ENCODE measurements at regions not wholly inside any gene's neighbourhood (a gene's known extent, or its start where the extent isn't known, plus 50 kb on each side); places are given as distances from the start of the nearest gene placed in this dataset.

GRCh38 chr10:121058082-121058481 lies 206.9 kb downstream of the WDR11 start:
- no peak overlapping the region for H3K27ac ChIP-seq (ENCODE audit: low read length)
- no peaks in the 10 kb centered on the region for H3K27me3 ChIP-seq (ENCODE audit: insufficient read depth, low read depth, low read length)
- no peaks in the 10 kb centered on the region for H3K9me2 ChIP-seq (ENCODE audit: insufficient read depth, low read length)
- H3K4me2 ChIP-seq (ENCODE audit: low read length): no peak overlapping the region
- TF ChIP-seq SMC3 (conservative IDR thresholded peaks at IDR 0.05; ENCODE audit: poor library complexity): no peak
- TF ChIP-seq RAD21 (conservative IDR thresholded peaks at IDR 0.05): no peak
- TF ChIP-seq REST (IDR thresholded peaks at IDR 0.05; ENCODE audit: borderline replicate concordance): no peak
- TF ChIP-seq MXI1 (conservative IDR thresholded peaks at IDR 0.05; ENCODE audit: poor library complexity, severe bottlenecking): no peak
- no peak for TF ChIP-seq CTCF (IDR thresholded peaks at IDR 0.05; ENCODE audit: poor library complexity, severe bottlenecking)
- TF ChIP-seq POLR2AphosphoS5 (IDR thresholded peaks at IDR 0.05): no peak
- TF ChIP-seq EZH2 (IDR thresholded peaks at IDR 0.05; ENCODE audit: borderline replicate concordance, insufficient read depth, low read length, poor library complexity, severe bottlenecking): no peak
- no peak for TF ChIP-seq TAF1 (IDR thresholded peaks at IDR 0.05; ENCODE audit: low read depth)
- no peak overlapping the region for H2AFZ ChIP-seq (ENCODE audit: low read depth, low read length)
- H3K9ac ChIP-seq (ENCODE audit: low read length): no peak overlapping the region
- no peaks in the 10 kb centered on the region for H3K36me3 ChIP-seq (ENCODE audit: insufficient read depth, low read length)
- H4K20me1 ChIP-seq (ENCODE audit: insufficient read depth): no peaks in the 10 kb centered on the region
- H3K9me3 ChIP-seq (ENCODE audit: low read length): no peaks in the 10 kb centered on the region
- H3F3A ChIP-seq (ENCODE audit: insufficient read depth, low read length, poor library complexity, severe bottlenecking): no peaks in the 10 kb centered on the region
- H3K4me3 ChIP-seq (ENCODE audit: low read length): no peak overlapping the region
- H3K79me2 ChIP-seq (replicated peaks; ENCODE audit: insufficient read depth, low read length): no peaks in the 10 kb centered on the region

GRCh38 chr10:121059351-121059750 lies 208.2 kb downstream of the WDR11 start:
- no peaks in the 10 kb centered on the region for H3K79me2 ChIP-seq (replicated peaks; ENCODE audit: insufficient read depth, low read length)
- H3K27me3 ChIP-seq (ENCODE audit: insufficient read depth, low read depth, low read length): no peaks in the 10 kb centered on the region
- TF ChIP-seq SMC3 (conservative IDR thresholded peaks at IDR 0.05; ENCODE audit: poor library complexity) (no peak), CTCF (IDR thresholded peaks at IDR 0.05; ENCODE audit: poor library complexity, severe bottlenecking) (no peak), EP300 (conservative IDR thresholded peaks at IDR 0.05; ENCODE audit: poor library complexity, severe bottlenecking) (no peak), REST (IDR thresholded peaks at IDR 0.05; ENCODE audit: borderline replicate concordance) (no peak)
- no peaks in the 10 kb centered on the region for H3F3A ChIP-seq (ENCODE audit: insufficient read depth, low read length, poor library complexity, severe bottlenecking)
- H3K9me3 ChIP-seq (ENCODE audit: low read length): no peaks in the 10 kb centered on the region
- H2AFZ ChIP-seq (ENCODE audit: low read depth, low read length): no peak overlapping the region
- no peak overlapping the region for H3K4me3 ChIP-seq (ENCODE audit: low read length)
- H3K9ac ChIP-seq (ENCODE audit: low read length): no peak overlapping the region
- no peaks in the 10 kb centered on the region for H4K20me1 ChIP-seq (ENCODE audit: insufficient read depth)
- H3K9me2 ChIP-seq (ENCODE audit: insufficient read depth, low read length): no peaks in the 10 kb centered on the region
- no peak overlapping the region for H3K27ac ChIP-seq (ENCODE audit: low read length)
- no peak overlapping the region for H3K4me2 ChIP-seq (ENCODE audit: low read length)
- no peaks in the 10 kb centered on the region for H3K36me3 ChIP-seq (ENCODE audit: insufficient read depth, low read length)
